ELR (cell line): ENCODE measurements at regions not wholly inside any gene's neighbourhood (a gene's known extent, or its start where the extent isn't known, plus 50 kb on each side); places are given as distances from the start of the nearest gene placed in this dataset.

Source experiments
- DNase-seq: peaks from one replicate; pipeline ENCODE4 v3.0.0-alpha.2; 2015; ENCODE audit warnings: low read depth

DNA sequence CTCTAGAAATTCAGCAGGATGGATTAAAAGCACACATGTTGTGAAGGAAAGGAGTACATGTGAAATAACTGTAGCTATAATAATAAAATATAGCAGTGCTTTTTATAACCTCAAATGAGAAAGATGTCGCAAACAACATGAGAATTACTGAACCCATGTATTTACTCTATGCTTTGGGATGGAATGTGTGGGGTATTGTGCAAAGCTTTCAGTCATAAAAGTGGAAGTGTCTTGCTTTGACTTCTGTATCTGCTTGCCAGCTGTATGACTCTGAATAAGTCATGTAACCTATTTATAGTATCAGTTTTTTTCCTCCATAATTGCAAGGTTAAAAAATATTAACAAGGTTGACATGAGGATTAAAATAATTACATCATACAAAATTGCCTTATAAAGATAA lies 519.3 kb upstream of the CADM2 start:
- DNase-seq: no peak

- DNase-seq: no peak
These were observed 518.5 kb upstream of the CADM2 start for GRCh38 chr3:84440291-84440690.

GRCh38 chr3:84442533-84442932 lies 516.3 kb upstream of the CADM2 start:
- no peak for DNase-seq

DNA sequence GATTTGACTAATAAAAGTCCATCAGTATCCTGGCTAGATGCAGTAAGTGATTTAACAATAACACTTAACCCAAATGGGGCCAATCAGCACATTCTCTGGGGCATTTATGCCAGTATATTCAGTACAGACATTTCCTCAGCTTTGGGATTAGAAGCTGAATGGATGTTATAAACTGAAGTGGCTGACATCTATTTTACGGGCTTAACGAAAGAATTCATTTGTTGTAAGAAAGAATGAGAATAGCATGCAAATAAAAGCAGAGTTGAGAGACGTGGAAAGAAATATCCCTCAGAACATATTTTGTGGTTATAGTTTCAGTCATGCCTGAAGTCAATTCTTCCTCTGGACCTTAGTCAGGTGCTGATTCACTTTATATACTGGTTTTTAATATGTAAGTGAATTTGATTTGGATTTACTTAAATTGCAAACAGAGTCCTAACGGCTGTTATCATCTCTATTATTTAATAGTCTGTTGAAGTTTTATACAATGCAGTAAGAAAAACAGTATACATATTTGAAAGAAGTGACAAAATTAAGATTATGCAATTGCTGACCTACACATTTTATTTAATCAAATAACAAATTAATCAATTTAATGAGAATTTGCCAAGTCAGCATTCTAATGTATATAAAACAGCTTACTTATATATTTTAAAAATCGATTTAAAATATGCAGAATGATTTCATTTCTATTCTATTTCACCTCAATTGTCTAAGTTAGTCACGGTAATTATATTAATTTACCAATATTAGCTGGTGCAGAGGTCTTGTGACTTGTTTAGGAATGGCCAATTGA lies 513.9 kb upstream of the CADM2 start:
- DNase-seq: no peak

- DNase-seq: no peak
These were observed 471.5 kb upstream of the CADM2 start for GRCh38 chr3:84487296-84487695.

- no peak for DNase-seq
These were observed 454.0 kb upstream of the CADM2 start for GRCh38 chr3:84504761-84505160.

- DNase-seq: no peak
These were observed 448.8 kb upstream of the CADM2 start for GRCh38 chr3:84510007-84510406.

DNA sequence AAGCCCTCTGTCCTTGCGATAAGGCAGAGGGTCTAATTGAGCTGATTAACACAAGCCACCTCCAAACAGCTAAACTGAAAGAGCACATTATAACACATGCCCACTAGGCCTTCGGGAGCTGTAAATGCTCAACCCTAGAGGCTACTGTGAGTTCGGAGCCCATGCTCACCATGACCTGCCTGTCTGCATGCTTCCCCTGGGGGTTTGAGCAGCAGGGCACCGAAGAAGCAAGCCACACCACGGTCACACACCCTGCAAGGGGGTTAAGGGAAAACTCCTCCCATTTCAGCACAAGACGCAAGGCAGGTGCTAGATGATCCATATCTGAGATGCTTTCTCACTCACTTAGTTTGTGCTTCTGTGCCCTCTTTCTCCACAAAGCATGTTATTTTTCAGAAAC lies 435.9 kb upstream of the CADM2 start:
- DNase-seq: no peak

DNA sequence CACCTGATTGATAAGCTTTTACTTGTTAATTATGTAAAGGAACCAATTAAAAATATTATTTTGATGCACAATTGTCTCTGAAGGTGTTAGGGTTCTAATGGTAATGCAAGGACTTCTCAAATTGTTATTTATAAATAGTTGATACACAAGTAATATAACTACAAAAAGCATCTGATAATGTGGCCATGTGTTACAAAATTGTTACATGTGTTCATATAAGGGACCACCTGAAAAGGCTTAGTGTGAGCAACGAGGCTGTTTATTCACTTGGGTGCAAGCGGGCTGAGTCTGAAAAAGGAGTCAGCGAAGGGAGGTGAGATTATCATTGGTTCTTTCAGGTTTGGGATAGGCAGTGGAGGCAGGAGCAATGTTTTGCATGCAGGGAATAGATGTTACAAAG lies 421.9 kb upstream of the CADM2 start:
- no peak for DNase-seq

DNA sequence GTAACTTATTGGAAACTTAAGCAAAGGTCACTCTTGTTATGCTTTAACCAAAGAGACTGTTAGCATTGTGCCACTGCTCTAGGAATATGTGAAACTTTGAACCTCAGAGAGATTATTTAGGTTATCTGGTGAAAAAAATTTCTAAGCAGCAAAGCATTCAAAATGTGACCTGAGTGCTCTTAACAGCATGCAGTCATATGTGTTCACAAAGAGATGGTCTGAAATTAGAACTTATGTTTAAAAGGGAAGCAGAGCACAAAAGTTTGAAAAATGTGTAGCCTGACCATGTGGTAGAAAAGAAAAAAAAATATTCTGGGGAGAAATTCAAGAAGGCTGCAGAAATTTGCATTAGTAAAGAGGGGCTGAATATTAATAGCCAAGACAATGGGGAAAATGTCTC lies 420.2 kb upstream of the CADM2 start:
- no peak for DNase-seq

GRCh38 chr3:84547207-84547606 lies 411.6 kb upstream of the CADM2 start:
- no peak for DNase-seq

- DNase-seq: peak; percentile 2
These were observed 410.5 kb upstream of the CADM2 start for GRCh38 chr3:84547971-84548970.

DNA sequence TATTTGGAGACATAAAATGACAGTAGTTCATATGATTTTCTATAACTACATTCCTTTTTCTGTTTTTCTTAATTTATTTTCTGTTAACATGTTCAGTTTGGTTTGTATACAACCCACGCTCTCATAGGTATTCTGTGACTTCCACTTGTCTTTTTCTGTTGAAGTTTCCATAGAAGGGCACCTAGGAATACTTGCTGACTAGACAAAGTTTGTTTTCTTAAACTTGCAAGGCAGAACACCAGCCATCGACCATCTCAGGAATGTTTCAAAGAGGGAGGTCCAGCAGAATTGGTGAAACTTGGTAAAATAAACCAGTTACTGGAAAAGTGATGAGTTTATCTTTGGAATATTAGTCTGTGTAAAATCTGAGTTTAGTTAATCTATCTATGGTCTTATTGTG lies 403.2 kb upstream of the CADM2 start:
- DNase-seq: no peak

DNA sequence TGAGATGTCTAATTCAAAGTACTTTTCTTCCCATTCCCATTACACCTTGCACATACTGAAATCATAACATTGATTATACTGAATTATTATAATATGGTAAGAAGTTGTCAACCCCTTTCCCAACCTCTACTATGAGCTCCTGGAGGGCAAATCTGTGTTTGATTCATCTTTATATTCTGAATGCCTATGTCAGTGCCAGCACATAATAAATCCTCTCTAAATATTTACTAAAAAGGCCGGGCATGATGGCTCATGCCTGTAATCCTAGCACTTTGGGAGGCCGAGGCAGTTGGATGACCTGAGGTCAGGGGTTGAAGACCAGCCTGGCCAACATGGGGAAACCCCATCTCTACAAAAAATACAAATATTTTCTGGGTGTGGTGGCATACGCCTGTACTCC lies 392.5 kb upstream of the CADM2 start:
- DNase-seq: no peak

DNA sequence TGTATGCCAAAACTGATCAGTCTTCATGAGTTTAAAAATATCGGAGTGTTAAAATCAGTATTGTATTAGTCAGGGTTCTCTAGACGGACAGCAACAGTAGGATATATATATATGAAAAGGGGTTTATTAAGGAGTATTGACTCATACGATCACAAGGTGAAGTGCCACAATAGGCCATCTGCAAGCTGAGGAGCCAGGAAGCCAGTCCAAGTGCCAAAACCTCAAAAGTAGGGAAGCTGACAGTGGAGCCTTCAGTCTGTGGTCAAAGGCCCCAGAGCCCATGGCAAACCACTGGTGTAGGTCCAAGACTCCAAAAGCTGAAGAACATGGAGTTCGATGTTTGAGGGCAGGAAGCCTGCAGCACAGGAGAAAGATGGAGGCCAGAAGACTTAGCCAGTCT lies 391.0 kb upstream of the CADM2 start:
- DNase-seq: no peak

- no peak for DNase-seq
These were observed 384.8 kb upstream of the CADM2 start for GRCh38 chr3:84573962-84574361.

- DNase-seq: no peak
These were observed 372.4 kb upstream of the CADM2 start for GRCh38 chr3:84586427-84586826.

DNA sequence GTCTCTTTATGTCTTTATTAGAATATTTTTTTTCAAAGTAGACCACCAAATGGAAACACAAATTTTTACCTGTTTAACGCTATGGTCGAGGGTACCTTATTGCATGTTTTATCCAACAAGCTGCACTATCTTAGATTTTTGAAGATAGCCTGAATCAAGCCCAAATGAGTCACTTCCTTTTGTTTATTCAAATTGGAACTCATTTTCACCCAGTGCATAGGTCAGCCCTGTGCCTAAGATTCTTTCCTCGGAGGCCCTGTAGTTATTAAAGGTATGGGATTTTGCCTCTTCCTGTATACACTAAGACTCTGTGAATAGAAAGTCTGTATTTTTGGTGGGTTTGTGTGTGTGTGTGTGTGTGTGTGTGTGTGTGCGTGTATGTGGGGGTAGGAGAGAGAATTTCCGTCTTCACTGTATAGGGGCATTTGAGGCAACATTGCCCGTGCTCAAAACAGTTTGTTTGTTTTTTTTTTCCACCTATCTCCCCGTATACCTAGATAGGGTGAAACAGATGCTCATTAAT lies 358.0 kb upstream of the CADM2 start:
- DNase-seq: no peak

DNA sequence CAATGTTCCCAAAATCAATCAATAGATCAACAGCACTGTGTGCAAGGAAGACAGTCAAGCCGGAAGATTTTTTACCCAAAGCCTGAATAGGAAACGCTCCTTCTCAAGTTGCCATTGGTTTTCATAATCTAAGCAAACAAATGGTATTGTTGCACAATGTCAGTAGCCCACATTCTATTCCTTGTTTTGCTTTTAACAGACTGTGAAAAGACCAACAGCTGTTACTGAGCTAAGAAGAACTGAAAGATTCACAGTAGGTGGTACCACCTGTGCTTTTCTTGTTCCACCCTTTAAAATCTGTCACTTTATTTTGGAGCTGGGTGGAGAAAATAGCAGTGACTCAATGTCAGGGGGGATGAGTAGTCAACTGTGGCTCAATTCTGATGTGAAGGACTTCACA lies 357.5 kb upstream of the CADM2 start:
- no peak for DNase-seq

- no peak for DNase-seq
These were observed 337.0 kb upstream of the CADM2 start for GRCh38 chr3:84621823-84622222.

DNA sequence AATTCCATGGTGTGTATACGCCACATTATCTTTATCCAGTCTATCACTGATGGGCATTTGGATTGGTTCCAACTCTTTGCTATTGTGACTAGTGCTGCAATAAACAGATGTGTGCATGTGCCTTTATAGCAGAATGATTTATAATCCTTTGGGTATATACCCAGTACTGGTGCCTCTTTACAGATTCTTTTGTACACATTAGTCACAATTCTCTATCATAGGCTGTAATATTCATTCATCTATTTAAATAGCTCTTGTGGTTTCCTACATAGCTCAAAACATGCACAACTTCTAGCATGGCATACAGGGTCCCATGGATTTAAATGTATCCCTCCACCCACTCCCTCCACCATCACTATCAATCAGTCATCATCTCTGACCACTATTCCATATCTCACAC lies 324.1 kb upstream of the CADM2 start:
- no peak for DNase-seq

- no peak for DNase-seq
These were observed 321.5 kb upstream of the CADM2 start for GRCh38 chr3:84637272-84637671.

- no peak for DNase-seq
These were observed 292.3 kb upstream of the CADM2 start for GRCh38 chr3:84666468-84666867.
